ENCODE measurements at regions not wholly inside any gene's neighbourhood (a gene's known extent, or its start where the extent isn't known, plus 50 kb on each side); places are given as distances from the start of the nearest gene placed in this dataset.

DNA sequence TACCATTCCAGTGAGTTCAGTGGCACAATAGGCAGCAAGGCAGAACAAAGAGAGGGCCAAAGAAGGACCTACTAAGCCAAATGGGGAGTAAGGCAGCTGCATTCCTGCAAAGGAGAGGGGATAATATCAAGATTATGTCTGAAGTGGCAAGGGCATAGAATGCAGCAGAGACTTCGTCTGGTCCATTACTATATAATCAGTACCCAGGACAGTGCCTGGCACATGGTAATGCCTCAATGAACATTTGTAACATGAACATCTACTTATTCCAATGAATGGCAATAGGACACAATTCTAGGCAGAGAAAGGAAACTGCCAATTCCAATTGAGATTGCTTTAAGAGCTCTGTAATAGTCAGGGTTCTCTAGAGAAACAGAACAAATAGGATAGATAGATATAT lies 82.1 kb upstream of the STAC start:
- DNase-seq: no peak

DNA sequence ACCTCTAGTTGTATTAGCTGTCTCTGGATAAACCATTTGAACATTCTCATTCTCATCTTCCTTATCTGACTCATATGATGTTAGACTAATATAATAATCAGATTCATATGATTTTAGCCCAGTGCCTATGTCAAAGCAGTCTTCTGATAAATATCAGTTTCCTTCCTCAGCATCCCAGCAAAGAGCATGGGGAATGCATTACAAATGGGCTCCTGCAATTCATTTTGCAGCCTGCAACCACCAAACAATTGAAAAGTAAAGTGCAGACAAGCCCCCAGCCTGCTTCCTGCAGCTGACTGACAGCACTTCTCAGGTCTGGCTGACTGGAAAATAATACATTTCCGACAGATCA lies 78.2 kb upstream of the STAC start:
- DNase-seq: no peak

DNA sequence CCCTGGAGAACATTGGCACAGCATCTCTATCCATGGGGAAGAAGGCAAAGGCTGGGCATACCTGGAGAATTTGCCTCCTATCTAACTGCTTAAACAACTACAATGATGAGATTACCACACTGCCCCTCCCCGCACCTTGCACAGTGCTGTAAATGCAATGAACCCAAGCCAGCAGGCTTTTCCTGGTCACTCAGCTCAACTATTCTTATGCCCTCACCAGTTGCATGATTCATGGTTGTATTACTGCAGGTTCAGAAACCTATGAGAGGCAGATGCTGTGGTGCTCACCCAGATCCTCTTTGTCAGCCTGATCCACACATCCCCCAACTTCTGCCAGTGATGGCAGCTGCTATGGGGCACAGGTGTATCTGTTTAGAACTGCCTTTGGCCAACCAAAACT lies 77.7 kb upstream of the STAC start:
- DNase-seq: no peak

DNA sequence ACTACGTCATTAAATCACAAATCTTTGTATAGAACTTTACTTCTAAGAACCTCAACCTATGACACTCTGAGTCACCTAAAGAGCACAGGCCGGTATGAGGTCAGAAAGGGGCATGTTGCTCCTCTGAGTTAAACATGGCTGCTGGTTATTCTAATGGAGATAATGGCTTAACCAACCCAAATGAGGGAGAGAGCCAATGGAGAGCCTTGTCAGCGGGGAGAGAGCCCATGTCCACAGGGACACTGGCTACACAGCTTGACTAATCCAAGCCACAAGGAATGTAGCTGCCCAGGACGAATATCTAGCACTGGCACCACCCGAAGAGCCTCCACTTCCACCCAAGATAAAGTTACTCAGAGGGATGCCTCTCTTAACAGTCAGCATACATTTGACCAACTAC lies 77.0 kb upstream of the STAC start:
- no peak for DNase-seq

DNA sequence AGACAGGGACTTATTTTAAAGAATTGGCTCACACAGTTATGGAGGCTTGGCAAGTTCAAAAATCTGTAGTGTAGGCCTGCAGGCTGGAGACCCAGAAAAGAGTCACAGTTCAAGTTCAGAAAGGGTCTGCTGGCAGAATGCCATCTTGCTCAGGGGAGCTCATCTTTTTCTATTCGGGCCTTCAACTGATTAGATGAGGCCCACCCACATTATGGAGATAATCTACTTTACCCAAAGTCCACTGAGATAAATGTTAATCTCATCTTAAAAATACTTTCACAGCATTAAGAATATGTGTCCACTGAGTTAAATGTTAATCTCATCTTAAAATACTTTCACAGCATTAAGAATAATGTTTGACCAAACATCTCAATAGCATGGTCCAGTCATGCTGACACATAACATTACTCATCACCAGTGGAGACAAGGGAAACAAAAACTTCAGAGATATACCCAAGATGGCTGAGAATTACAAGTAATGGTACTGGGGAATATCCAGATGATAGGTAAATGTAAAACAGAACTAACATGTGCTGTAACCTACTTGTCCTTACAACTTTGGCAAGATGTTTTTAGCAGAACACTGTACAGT lies 74.3 kb upstream of the STAC start:
- DNase-seq: no peak

DNA sequence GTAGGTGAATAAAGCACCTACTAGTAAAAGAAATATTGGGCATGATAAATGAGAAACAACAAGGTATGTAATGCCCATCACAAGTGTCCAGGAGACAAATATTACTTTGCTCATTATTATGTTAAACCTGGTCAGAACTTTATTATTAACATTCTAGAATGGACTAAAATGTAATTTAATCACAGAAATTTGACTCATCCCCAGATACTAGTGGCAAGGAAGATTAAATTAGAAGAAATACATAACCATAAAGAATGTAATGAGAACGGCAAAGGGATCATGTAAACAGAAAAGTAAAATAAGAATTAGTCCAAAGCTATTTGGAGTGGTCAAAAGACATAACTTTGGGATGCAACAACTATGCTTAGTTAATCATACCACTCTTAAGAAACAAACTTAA lies 71.2 kb upstream of the STAC start:
- no peak for DNase-seq

DNA sequence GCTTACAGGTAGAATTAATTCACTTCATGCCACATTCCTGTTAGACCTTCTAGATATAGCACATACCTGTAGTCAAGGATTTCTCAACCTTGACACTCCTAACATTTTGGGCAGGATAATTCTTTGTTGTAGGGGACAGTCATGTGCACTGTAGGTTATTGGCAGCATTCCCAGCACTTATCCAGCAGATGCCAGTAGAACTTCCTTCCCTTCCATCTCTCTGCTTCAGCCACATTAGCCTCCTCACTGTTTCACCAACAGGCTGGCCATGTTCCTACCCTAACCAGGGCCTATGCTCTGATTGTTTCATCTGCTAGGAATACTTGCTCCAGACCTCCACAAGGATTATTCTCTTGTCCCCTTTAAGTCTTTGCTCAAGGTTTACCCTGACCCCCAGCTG lies 68.0 kb upstream of the STAC start:
- DNase-seq: peak; percentile 2 to 21

DNA sequence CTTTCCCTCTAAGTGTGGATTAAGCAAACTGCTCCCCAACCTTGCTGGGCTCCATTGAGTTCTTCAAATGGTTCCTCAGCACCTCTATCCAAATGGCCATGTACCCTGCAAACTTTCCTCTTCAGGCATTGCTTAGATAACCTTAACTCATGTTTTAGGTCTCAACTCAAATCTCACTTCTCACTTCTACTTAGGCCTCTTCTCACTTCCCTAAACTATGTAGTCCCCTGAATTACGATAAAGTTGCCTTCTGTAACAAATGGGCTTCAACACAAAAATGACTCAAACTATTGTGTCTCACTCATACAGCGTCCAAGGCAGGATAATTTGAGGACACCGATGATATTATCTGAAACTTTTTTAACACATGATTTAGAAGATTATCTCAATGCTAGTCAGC lies 62.4 kb upstream of the STAC start:
- DNase-seq: no peak

DNA sequence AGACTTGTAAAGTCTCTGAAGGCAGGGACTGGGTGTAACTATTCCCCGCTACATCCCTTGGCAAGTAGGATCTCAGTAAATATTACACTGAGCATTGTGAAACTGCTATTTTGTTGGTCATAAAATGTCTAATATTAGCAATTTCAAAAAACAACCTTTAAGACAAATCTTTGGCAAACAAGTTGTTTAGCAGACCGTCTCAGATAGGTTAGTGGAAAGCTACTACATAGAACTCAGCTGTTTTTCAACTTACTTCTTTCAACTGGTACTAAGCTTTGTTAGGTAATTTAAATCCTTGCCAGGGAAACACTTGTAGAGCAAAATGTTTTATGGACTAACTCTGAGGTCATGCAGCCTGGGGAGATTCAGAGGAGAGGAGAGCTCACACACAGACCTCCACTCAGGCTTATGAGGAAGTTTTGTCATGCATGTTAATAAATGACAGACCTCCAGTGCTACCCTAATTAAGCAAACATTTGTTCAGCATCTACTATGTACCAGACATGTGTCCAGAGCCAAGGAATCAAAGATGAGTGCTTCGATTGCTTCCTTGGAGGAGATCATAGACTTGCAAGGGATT lies 61.6 kb upstream of the STAC start:
- DNase-seq: no peak

DNA sequence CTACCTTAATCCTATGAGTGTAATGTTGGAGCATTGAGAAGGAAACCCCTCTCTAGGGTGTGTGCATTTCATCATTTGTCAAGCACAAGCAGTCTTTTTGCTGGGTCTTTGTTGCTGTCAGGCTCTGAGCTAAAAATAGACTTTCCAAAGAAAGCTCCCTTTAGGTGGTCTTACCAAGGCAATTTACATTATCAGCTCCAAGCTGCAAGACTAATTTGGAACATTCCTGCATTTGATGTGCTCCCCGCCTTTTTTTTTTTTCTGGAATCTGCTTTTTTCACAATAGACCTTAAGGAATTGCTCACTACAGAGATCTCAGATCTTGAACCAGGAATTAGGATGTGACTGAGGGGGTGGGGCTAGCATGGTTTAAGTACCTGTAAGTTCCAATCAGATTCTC lies 60.6 kb upstream of the STAC start:
- DNase-seq: no peak

Measured in NCI-H2081 (cell line).